ENCODE measurements at regions not wholly inside any gene's neighbourhood (a gene's known extent, or its start where the extent isn't known, plus 50 kb on each side); places are given as distances from the start of the nearest gene placed in this dataset.

DNA sequence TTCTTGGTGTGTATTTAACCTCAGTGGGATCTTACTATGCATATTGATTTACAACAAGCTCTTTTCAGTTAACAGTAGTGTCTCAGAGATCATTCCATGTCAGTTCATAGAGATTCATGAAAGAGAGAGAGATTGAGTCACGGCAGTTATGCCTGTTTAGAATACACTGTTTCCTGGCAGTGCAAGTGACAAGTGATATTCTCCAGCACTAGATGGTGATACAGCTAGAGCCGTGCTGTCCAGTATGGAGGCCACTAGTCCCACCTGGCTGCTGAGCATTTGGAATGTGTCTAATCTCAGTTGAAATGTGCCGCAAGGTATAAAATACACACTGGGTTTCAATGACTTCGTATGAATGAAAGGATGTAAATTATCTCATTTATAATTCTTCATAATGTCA lies 184.4 kb downstream of the SUDS3 start:
- Histone ChIP-seq H4K20me1 (replicated peaks; ENCODE audit: insufficient read depth) (no peaks in the 10 kb centered on the region), H3K79me2 (replicated peaks; ENCODE audit: insufficient read depth) (no peaks in the 10 kb centered on the region), H3K9me2 (ENCODE audit: insufficient read depth) (no peaks in the 10 kb centered on the region; the same call in 1 of the 2 replicates), H3K4me3 (no peak overlapping the region), H3K27me3 (ENCODE audit: insufficient read depth) (no peaks in the 10 kb centered on the region), H2AFZ (no peak overlapping the region), H3K4me2 (no peak overlapping the region), H3K36me3 (ENCODE audit: insufficient read depth) (no peaks in the 10 kb centered on the region), H3K4me1 (ENCODE audit: insufficient read depth) (no peaks in the 10 kb centered on the region), H3K27ac (ENCODE audit: low read depth) (no peak overlapping the region), H3F3A (replicated peaks; ENCODE audit: low read depth) (no peaks in the 10 kb centered on the region)
- TF ChIP-seq EZH2phosphoT487 (IDR thresholded peaks at IDR 0.05; ENCODE audit: unreplicated experiment) (no peak), POLR2AphosphoS5 (IDR thresholded peaks at IDR 0.05; ENCODE audit: low read depth) (no peak), ZNF114 (CRISPR knock-in tag; IDR thresholded peaks at IDR 0.05) (no peak), ZNF331 (CRISPR knock-in tag; IDR thresholded peaks at IDR 0.05; ENCODE audit: low read depth) (no peak), JUNB (IDR thresholded peaks at IDR 0.05; ENCODE audit: unreplicated experiment) (no peak), EZH2 (IDR thresholded peaks at IDR 0.05; ENCODE audit: low read depth, unreplicated experiment) (no peak), STAT1 (IDR thresholded peaks at IDR 0.05; ENCODE audit: unreplicated experiment) (no peak), NANOG (IDR thresholded peaks at IDR 0.05; ENCODE audit: borderline replicate concordance) (no peak), CREB1 (CRISPR knock-in tag; IDR thresholded peaks at IDR 0.05; ENCODE audit: low read depth) (no peak)
- TF ChIP-seq, protein P1, sequence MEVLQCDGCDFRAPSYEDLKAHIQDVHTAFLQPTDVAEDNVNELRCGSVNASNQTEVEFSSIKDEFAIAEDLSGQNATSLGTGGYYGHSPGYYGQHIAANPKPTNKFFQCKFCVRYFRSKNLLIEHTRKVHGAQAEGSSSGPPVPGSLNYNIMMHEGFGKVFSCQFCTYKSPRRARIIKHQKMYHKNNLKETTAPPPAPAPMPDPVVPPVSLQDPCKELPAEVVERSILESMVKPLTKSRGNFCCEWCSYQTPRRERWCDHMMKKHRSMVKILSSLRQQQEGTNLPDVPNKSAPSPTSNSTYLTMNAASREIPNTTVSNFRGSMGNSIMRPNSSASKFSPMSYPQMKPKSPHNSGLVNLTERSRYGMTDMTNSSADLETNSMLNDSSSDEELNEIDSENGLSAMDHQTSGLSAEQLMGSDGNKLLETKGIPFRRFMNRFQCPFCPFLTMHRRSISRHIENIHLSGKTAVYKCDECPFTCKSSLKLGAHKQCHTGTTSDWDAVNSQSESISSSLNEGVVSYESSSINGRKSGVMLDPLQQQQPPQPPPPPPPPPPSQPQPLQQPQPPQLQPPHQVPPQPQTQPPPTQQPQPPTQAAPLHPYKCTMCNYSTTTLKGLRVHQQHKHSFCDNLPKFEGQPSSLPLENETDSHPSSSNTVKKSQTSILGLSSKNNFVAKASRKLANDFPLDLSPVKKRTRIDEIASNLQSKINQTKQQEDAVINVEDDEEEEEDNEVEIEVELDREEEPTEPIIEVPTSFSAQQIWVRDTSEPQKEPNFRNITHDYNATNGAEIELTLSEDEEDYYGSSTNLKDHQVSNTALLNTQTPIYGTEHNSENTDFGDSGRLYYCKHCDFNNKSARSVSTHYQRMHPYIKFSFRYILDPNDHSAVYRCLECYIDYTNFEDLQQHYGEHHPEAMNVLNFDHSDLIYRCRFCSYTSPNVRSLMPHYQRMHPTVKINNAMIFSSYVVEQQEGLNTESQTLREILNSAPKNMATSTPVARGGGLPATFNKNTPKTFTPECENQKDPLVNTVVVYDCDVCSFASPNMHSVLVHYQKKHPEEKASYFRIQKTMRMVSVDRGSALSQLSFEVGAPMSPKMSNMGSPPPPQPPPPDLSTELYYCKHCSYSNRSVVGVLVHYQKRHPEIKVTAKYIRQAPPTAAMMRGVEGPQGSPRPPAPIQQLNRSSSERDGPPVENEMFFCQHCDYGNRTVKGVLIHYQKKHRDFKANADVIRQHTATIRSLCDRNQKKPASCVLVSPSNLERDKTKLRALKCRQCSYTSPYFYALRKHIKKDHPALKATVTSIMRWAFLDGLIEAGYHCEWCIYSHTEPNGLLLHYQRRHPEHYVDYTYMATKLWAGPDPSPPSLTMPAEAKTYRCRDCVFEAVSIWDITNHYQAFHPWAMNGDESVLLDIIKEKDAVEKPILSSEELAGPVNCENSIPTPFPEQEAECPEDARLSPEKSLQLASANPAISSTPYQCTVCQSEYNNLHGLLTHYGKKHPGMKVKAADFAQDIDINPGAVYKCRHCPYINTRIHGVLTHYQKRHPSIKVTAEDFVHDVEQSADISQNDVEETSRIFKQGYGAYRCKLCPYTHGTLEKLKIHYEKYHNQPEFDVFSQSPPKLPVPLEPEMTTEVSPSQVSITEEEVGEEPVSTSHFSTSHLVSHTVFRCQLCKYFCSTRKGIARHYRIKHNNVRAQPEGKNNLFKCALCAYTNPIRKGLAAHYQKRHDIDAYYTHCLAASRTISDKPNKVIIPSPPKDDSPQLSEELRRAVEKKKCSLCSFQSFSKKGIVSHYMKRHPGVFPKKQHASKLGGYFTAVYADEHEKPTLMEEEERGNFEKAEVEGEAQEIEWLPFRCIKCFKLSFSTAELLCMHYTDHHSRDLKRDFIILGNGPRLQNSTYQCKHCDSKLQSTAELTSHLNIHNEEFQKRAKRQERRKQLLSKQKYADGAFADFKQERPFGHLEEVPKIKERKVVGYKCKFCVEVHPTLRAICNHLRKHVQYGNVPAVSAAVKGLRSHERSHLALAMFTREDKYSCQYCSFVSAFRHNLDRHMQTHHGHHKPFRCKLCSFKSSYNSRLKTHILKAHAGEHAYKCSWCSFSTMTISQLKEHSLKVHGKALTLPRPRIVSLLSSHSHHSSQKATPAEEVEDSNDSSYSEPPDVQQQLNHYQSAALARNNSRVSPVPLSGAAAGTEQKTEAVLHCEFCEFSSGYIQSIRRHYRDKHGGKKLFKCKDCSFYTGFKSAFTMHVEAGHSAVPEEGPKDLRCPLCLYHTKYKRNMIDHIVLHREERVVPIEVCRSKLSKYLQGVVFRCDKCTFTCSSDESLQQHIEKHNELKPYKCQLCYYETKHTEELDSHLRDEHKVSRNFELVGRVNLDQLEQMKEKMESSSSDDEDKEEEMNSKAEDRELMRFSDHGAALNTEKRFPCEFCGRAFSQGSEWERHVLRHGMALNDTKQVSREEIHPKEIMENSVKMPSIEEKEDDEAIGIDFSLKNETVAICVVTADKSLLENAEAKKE (CRISPR knock-in tag; IDR thresholded peaks at IDR 0.05): no peak
- TF ChIP-seq, protein P2, sequence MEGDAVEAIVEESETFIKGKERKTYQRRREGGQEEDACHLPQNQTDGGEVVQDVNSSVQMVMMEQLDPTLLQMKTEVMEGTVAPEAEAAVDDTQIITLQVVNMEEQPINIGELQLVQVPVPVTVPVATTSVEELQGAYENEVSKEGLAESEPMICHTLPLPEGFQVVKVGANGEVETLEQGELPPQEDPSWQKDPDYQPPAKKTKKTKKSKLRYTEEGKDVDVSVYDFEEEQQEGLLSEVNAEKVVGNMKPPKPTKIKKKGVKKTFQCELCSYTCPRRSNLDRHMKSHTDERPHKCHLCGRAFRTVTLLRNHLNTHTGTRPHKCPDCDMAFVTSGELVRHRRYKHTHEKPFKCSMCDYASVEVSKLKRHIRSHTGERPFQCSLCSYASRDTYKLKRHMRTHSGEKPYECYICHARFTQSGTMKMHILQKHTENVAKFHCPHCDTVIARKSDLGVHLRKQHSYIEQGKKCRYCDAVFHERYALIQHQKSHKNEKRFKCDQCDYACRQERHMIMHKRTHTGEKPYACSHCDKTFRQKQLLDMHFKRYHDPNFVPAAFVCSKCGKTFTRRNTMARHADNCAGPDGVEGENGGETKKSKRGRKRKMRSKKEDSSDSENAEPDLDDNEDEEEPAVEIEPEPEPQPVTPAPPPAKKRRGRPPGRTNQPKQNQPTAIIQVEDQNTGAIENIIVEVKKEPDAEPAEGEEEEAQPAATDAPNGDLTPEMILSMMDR (conservative IDR thresholded peaks at IDR 0.05; ENCODE audit: low read depth in 2 of 2): no peak
- TF ChIP-seq, protein P3, sequence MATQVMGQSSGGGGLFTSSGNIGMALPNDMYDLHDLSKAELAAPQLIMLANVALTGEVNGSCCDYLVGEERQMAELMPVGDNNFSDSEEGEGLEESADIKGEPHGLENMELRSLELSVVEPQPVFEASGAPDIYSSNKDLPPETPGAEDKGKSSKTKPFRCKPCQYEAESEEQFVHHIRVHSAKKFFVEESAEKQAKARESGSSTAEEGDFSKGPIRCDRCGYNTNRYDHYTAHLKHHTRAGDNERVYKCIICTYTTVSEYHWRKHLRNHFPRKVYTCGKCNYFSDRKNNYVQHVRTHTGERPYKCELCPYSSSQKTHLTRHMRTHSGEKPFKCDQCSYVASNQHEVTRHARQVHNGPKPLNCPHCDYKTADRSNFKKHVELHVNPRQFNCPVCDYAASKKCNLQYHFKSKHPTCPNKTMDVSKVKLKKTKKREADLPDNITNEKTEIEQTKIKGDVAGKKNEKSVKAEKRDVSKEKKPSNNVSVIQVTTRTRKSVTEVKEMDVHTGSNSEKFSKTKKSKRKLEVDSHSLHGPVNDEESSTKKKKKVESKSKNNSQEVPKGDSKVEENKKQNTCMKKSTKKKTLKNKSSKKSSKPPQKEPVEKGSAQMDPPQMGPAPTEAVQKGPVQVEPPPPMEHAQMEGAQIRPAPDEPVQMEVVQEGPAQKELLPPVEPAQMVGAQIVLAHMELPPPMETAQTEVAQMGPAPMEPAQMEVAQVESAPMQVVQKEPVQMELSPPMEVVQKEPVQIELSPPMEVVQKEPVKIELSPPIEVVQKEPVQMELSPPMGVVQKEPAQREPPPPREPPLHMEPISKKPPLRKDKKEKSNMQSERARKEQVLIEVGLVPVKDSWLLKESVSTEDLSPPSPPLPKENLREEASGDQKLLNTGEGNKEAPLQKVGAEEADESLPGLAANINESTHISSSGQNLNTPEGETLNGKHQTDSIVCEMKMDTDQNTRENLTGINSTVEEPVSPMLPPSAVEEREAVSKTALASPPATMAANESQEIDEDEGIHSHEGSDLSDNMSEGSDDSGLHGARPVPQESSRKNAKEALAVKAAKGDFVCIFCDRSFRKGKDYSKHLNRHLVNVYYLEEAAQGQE (IDR thresholded peaks at IDR 0.05; ENCODE audit: unreplicated experiment): no peak
- TF ChIP-seq, protein P4, sequence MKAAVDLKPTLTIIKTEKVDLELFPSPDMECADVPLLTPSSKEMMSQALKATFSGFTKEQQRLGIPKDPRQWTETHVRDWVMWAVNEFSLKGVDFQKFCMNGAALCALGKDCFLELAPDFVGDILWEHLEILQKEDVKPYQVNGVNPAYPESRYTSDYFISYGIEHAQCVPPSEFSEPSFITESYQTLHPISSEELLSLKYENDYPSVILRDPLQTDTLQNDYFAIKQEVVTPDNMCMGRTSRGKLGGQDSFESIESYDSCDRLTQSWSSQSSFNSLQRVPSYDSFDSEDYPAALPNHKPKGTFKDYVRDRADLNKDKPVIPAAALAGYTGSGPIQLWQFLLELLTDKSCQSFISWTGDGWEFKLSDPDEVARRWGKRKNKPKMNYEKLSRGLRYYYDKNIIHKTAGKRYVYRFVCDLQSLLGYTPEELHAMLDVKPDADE (IDR thresholded peaks at IDR 0.05): no peak
- no peak overlapping the region for H3K27ac Mint-ChIP-seq
- H3K27me3 Mint-ChIP-seq (ENCODE audit: insufficient read depth, low read depth, poor library complexity): no peaks in the 10 kb centered on the region
- no peaks in the 10 kb centered on the region for H3K9me3 Mint-ChIP-seq
- H3K4me1 Mint-ChIP-seq: peaks cover 3% of the 10 kb centered on the region; the same call in 1 of the 3 replicates
- DNase-seq (ENCODE audit: low spot score): no peak
- ATAC-seq: no peak
- no peaks in the 10 kb centered on the region for H3K36me3 Mint-ChIP-seq (ENCODE audit: low read depth)
- H3K4me3 Mint-ChIP-seq: no peak overlapping the region

Measured in GM23338 (cell line).